WI38 (cell line): ENCODE measurements at regions not wholly inside any gene's neighbourhood (a gene's known extent, or its start where the extent isn't known, plus 50 kb on each side); places are given as distances from the start of the nearest gene placed in this dataset.
"Not testable (repeated sequence)": the region's sequence is repeated elsewhere in the genome, so short reads cannot be mapped to it uniquely, and the experiment has no call there.

Experiments
- H3K4me3 ChIP-seq: 2 replicates; pipeline ENCODE4 v1.5.1; 2011; ENCODE audit warnings: low read depth, mild to moderate bottlenecking, control low read depth, low read length
- TF ChIP-seq, protein P1 (sequence below): IDR thresholded peaks from 2 replicates; pipeline ENCODE4 v1.5.1; 2012; ENCODE audit warnings: low read depth, mild to moderate bottlenecking, control low read depth, low read length

DNA sequence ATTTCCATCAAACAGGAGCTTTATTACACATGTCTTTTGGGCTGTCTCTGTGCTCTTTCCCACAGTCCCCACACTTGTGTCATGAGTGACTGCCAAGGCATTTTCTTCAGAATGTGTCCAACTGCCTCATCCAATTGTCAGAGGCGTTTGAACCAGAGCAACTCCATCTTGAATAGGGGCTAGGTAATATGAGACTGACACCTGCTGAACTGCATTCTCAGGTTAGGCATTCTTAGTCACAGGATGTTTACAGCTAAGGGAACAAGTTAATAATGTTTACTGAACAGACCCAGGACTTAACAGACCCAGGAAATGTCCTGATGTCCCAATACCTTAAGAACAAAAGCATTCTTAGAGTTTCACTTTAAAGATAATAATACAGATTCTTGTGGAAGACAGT lies 595.5 kb downstream of the REEP3 start:
- TF ChIP-seq, protein P1, sequence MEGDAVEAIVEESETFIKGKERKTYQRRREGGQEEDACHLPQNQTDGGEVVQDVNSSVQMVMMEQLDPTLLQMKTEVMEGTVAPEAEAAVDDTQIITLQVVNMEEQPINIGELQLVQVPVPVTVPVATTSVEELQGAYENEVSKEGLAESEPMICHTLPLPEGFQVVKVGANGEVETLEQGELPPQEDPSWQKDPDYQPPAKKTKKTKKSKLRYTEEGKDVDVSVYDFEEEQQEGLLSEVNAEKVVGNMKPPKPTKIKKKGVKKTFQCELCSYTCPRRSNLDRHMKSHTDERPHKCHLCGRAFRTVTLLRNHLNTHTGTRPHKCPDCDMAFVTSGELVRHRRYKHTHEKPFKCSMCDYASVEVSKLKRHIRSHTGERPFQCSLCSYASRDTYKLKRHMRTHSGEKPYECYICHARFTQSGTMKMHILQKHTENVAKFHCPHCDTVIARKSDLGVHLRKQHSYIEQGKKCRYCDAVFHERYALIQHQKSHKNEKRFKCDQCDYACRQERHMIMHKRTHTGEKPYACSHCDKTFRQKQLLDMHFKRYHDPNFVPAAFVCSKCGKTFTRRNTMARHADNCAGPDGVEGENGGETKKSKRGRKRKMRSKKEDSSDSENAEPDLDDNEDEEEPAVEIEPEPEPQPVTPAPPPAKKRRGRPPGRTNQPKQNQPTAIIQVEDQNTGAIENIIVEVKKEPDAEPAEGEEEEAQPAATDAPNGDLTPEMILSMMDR = no peak
- H3K4me3 ChIP-seq = no peak overlapping the region

- no peak overlapping the region for H3K4me3 ChIP-seq
- TF ChIP-seq, protein P1 = no peak
Measured at GRCh38 chr10:64118736-64119135, 597.5 kb downstream of the REEP3 start.

GRCh38 chr10:64120301-64120980 lies 599.2 kb downstream of the REEP3 start:
- H3K4me3 ChIP-seq = not testable (repeated sequence)

DNA sequence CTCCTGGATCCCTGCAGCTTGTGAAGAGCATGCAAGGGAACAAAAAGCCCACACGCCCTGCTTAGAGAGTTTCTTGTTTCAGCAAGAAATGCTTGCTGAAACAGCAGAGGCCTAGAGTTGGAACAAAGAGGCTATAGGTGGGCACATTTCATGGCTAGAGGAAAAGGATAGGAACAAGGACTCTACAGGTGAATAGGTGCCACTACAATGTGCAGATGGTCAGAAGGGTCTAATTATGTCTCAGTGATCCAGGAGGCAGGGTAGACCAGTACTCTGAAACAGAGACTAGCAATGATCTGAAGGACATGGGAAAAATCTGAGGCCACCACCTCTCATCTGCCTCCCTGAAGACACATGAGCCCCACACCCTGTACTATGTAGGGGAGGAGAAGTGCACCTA lies 609.0 kb downstream of the REEP3 start:
- TF ChIP-seq, protein P1 = no peak
- H3K4me3 ChIP-seq = no peak overlapping the region

- no peak overlapping the region for H3K4me3 ChIP-seq
- TF ChIP-seq, protein P1 = no peak
Measured at GRCh38 chr10:64134676-64135075, 613.5 kb downstream of the REEP3 start.

GRCh38 chr10:64142395-64142794 lies 621.2 kb downstream of the REEP3 start:
- TF ChIP-seq, protein P1 = no peak
- H3K4me3 ChIP-seq = no peak overlapping the region

- no peak overlapping the region for H3K4me3 ChIP-seq
- TF ChIP-seq, protein P1 = no peak
Measured at GRCh38 chr10:64148607-64149006, 627.4 kb downstream of the REEP3 start.

GRCh38 chr10:64156166-64156565 lies 635.0 kb downstream of the REEP3 start:
- TF ChIP-seq, protein P1 = no peak
- no peak overlapping the region for H3K4me3 ChIP-seq
